GM18951 (cell line): ENCODE measurements at regions not wholly inside any gene's neighbourhood (a gene's known extent, or its start where the extent isn't known, plus 50 kb on each side); places are given as distances from the start of the nearest gene placed in this dataset.
"Not testable (repeated sequence)": the region's sequence is repeated elsewhere in the genome, so short reads cannot be mapped to it uniquely, and the experiment has no call there.

ENCODE experiments used
- POLR2A ChIP-seq: IDR thresholded peaks from 4 replicates; pipeline ENCODE4 v1.6.1; 2011; ENCODE audit warnings: mild to moderate bottlenecking; ENCODE audit not compliant: insufficient read length, insufficient read depth; ENCODE audit errors: extremely low read depth
- in situ Hi-C: fragments of 300-500 bp; cut with MboI; formaldehyde crosslinking; loops from one replicate; pipeline ENCODE4 v1.12.0; 2022; ENCODE audit warnings: low sequenced_read_pairs, mixed read lengths, inconsistent platforms; ENCODE audit not compliant: unreplicated experiment

- in situ Hi-C loops: no loop called here
- TF ChIP-seq POLR2A: no peak
Measured at GRCh38 chr6:134589512-134589911, 271.6 kb upstream of the SGK1 start.

DNA sequence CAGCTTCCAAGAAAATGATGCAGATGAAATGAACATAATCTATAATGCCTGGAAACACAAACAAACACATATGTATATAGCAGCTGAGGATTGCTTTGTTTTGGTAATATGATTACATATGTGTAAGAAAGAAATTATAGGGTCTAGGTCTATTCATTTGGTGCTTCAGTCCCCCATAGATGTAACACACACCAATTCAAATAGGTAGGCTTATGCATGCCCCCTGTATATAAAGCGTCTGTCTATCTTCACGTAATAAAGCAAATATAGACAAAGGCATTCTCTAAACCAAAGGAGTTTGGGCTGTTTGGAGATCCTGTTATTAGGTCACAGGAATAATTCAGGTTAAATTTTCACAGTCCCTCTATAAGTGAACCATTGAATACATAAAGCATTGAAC, 270.4 kb upstream of the SGK1 start:
- no peak for TF ChIP-seq POLR2A
- in situ Hi-C loops: no loop called here

DNA sequence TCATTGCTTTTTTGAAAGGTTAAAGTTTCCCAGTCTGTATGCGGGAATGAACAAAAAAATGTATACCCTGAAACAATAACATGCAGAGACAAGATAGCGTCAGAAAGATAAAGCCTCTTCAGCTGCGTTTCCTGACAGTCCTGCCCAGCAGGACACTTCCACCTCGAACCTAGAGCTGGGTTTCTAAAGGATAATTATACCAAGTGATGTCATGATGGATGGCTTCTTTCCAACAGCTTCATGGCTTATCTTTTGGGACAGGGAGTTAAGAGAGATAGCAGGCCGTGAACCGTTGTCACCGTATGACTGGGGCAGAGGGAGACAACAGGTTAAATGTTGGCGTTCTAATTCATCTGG, 267.6 kb upstream of the SGK1 start:
- TF ChIP-seq POLR2A: no peak
- in situ Hi-C loops: no loop called here

DNA sequence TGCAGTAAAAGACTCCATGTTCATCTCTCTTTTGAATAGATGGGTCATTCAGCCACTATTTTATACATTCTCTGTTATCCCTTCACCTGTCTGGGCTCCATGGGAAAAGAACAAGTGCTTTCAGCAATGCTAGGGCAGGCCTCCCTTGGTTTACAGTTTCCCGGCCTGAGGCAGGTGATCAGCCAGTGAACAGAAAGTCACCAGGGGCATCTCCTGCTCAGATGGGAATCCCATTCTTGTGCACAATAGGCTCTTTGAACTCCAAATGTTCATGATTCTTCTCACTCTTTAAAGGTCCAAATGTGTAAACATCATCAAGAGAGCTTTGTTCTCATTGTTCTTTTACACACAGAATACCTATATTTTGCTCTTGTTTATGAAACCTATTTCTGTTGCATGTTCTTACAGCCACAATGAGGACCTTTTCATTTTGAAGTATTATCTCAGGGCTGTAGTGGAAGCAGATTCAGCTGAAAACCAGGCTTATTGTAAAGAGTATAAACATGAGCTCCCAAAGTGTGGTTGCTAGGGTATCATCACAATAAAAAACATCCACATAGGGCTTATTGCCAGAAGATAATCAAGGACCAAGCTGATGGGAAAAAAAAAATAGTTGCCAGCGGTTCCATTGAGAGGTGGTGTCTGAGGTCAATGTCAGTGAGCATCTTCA, 267.1 kb upstream of the SGK1 start:
- in situ Hi-C loops: no loop called here
- TF ChIP-seq POLR2A: no peak

DNA sequence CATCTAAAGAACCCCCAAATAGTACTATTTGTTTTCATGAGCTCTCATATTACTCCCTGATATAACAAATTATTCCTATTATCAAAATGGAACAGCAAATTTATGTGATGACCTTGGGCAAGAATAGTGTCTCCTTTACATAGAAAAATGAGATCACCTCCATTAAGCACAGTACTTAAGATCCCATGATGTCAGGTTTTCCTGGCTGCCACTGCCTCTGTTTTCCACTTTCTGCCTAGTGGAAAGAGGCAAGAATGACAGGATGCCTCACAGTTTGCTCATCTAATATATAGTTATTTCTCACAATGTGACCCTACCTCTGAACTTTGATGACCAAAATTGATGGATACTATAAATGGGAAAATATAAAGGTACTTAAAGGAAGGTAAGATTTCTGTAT, 260.1 kb upstream of the SGK1 start:
- in situ Hi-C loops: no loop called here
- TF ChIP-seq POLR2A: no peak

GRCh38 chr6:134575221-134575620, 257.3 kb upstream of the SGK1 start:
- no peak for TF ChIP-seq POLR2A
- in situ Hi-C loops: no loop called here

DNA sequence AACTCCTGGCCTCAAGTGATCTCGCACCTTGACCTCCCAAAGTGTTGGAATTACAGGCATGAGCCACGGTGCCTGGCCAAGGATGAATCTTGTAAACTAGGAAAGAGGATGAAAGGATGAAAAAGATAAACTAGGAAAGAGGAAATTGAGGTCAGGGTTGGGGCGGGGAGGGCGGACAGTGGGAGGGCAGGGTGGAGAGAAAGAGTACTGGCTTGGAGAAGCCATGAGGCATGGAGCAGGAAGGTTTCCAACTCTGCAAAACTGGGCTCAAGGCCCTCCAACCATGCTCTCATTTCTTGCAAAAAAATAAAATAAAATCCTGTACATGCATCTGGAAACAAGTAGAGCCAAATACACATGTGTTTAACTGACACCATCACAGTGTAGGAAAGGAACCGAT, 256.6 kb upstream of the SGK1 start:
- in situ Hi-C loops: no loop called here
- no peak for TF ChIP-seq POLR2A

DNA sequence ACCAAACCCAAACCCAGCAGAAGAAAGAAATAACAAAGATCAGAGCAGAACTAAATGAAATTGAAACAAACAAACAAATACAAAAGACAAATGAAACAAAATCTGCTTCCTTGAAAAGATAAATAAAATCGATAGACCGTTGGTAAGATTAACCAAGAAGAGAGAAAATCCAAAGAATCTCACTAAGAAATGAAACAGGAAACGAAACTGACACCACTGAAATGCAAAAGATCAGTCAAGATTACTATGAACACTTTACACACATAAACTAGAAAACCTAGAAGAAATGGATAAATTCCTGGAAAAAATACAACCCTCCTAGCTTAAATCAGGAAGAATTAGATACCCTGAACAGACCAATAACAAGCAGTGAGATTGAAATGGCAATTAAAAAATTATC, 252.1 kb upstream of the SGK1 start:
- in situ Hi-C loops: not testable (repeated sequence)

GRCh38 chr6:134564705-134565104, 246.8 kb upstream of the SGK1 start:
- in situ Hi-C loops: no loop called here
- TF ChIP-seq POLR2A: no peak

DNA sequence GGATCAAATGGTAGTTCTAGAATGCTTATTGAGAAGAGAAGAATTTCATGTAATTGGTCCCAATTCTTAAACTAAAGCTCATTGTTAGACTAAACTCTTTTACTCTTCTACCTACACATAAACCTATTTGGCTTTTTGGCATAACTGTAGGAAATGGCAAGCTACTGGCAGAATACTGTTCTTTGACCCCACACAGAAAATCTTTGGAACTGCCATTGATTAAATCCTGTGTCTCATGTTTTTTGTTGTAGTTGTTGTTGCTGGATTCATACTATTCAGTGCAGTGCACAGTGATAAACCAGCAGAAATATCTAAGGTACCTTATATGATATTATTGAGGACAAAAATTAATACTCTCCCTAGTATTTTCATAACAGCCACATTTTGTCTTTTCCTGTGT, 242.1 kb upstream of the SGK1 start:
- in situ Hi-C loops: no loop called here
- TF ChIP-seq POLR2A: no peak

DNA sequence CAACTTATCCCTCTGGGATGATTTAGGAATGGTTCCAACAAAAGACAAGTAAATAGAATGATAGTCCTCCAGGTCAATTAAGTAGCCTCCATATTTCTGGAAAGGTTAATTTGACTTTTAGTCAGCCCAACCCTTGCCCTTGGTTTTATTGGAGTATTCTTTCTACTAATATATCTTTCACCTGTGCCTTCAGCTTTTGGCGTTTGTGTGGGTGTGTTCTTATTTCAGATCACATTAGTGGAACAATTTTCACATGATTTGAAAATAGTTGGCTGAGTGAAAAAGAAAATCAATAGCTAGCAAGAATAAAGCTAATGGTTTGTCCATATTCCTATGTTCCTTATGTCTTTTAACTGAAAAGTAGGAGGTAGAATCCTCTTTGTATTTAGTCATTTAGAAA, 239.6 kb upstream of the SGK1 start:
- TF ChIP-seq POLR2A: no peak
- in situ Hi-C loops: no loop called here

- in situ Hi-C loops: no loop called here
Measured at GRCh38 chr6:134555672-134556071, 237.8 kb upstream of the SGK1 start.

GRCh38 chr6:134553936-134554335, 236.0 kb upstream of the SGK1 start:
- TF ChIP-seq POLR2A: no peak
- in situ Hi-C loops: no loop called here

More at GRCh38 chr6:134555672-134556071, 237.8 kb upstream of the SGK1 start:
- no peak for TF ChIP-seq POLR2A

DNA sequence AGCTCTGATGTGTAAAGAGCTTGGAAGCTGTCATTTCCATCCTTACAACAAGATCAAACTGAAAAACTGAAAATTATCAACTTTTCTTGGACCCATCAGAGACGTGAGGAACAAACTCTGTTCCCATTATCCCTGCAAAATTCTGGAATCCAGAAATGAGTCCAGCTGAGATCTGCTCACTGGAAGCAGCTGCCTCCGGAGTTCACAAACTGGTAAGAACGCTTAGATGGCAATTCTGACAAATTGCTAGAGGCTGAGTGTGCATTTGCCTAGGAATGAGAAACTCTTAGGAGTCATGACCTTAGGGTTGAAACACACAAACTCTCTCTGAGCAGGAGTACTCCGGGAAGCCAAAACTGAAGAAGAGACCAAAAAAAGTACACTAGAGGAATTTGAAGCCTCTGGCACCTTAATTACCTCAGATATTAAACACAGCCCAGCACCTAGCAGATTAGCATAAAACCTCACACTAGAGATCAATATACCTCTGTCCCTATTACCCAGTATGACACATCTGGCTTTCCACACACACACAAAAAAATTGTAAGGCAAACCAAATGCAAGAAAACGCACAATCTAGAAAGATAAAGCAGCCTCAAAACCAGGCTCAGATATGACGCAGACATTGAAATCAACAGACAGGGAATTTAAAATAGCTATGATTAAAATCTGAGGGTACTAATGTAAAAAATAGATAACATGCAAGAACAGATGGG, 233.5 kb upstream of the SGK1 start:
- TF ChIP-seq POLR2A: no peak
- in situ Hi-C loops: no loop called here
